Activated B cell treated with CpG ODN at 0.5 μM for 24 hours (primary cell): ENCODE measurements at regions not wholly inside any gene's neighbourhood (a gene's known extent, or its start where the extent isn't known, plus 50 kb on each side); places are given as distances from the start of the nearest gene placed in this dataset.

Experiments
- ATAC-seq: fragments of 200-7000 bp; cut with Tn5 transposase; one replicate; pipeline ENCODE4 v1.10.0; 2021; ENCODE audit warnings: low read depth, mild to moderate bottlenecking, moderate library complexity
- CTCF ChIA-PET: fragments of 350-600 bp; sonication (Branson Sonifier 250); formaldehyde crosslinking; loops from one replicate; lab custom pipeline; 2021; ENCODE audit warnings: antibody characterized with exemption; lab: Charles Lee
- POLR2A ChIA-PET: fragments of 350-600 bp; sonication (Branson Sonifier 250); formaldehyde crosslinking; loops from one replicate; lab custom pipeline; 2021; ENCODE audit warnings: antibody characterized with exemption; lab: Charles Lee
- DNase-seq: peaks from one replicate; pipeline ENCODE4 v3.0.0; 2022
- H3K27ac Mint-ChIP-seq: one replicate; pipeline ENCODE4 v1.8.0; 2020; ENCODE audit warnings: mixed read lengths
- H3K27me3 Mint-ChIP-seq: one replicate; pipeline ENCODE4 v1.8.0; 2021; ENCODE audit warnings: mixed read lengths
- H3K36me3 Mint-ChIP-seq: one replicate; pipeline ENCODE4 v1.8.0; 2021; ENCODE audit warnings: low read depth, mixed read lengths
- H3K4me1 Mint-ChIP-seq: one replicate; pipeline ENCODE4 v1.8.0; 2021; ENCODE audit warnings: mixed read lengths
- H3K4me3 Mint-ChIP-seq: one replicate; pipeline ENCODE4 v1.8.0; 2020; ENCODE audit warnings: mild to moderate bottlenecking, mixed read lengths
- H3K9me3 Mint-ChIP-seq: one replicate; pipeline ENCODE4 v1.8.0; 2020; ENCODE audit warnings: mixed read lengths
- intact Hi-C: fragments of 100-400 bp; cut with micrococcal nuclease; formaldehyde crosslinking; loops from one replicate; pipeline ENCODE4 v1.15.1; 2024
- TF ChIP-seq, protein P1 (sequence below): fragments of 200-600 bp; IDR thresholded peaks from one replicate; pipeline ENCODE4 v1.8.0; 2022; ENCODE audit warnings: antibody characterized with exemption, mild to moderate bottlenecking

DNA sequence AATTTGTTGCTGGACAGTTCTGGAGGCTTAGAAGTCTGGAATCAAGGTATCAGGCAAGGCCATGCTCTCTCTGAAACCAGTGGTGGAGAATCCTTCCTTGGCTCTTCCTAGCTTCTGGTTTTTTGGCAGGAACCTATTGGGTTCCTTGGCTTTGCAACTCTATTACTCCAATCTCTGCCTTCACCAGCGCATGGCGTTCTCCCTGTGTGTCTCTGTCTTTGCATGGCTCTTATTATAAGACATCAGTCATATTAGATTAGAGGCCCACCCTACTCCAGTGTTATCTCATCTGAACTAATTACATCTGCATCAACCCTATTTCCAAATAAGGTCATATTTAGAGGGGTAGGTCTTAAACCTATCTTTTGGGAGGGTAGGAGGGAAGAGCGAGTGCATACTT, 358.1 kb upstream of the RARB start:
- Mint-ChIP-seq H3K9me3 (no peaks in the 10 kb centered on the region), H3K36me3 (no peaks in the 10 kb centered on the region), H3K27me3 (no peaks in the 10 kb centered on the region), H3K4me1 (no peaks in the 10 kb centered on the region), H3K27ac (no peak overlapping the region), H3K4me3 (no peak overlapping the region)
- TF ChIP-seq, protein P1, sequence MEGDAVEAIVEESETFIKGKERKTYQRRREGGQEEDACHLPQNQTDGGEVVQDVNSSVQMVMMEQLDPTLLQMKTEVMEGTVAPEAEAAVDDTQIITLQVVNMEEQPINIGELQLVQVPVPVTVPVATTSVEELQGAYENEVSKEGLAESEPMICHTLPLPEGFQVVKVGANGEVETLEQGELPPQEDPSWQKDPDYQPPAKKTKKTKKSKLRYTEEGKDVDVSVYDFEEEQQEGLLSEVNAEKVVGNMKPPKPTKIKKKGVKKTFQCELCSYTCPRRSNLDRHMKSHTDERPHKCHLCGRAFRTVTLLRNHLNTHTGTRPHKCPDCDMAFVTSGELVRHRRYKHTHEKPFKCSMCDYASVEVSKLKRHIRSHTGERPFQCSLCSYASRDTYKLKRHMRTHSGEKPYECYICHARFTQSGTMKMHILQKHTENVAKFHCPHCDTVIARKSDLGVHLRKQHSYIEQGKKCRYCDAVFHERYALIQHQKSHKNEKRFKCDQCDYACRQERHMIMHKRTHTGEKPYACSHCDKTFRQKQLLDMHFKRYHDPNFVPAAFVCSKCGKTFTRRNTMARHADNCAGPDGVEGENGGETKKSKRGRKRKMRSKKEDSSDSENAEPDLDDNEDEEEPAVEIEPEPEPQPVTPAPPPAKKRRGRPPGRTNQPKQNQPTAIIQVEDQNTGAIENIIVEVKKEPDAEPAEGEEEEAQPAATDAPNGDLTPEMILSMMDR = no peak
- ATAC-seq = no peak
- POLR2A ChIA-PET = no interaction called here
- intact Hi-C loops = no loop called here
- CTCF ChIA-PET = no interaction called here
- no peak for DNase-seq

DNA sequence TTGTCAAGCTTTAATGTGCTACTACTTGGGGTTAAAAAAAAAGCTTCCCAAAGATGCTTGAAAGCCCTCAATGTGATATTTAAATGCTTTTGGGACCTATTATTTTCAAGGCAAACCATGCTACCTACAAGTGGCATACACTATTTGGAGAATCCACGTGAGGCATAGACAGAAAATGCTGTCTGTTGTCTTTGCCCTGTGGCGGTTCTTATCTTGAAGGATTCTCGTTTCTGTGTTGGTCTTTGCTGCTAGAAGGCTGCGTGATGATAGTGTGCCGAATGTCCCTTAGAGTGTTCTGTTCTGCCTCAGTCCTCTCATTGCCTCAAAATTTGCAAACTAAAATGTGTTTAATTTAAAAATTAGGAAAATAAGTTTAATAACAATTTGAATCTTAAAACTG, 356.2 kb upstream of the RARB start:
- no peaks in the 10 kb centered on the region for H3K36me3 Mint-ChIP-seq
- TF ChIP-seq, protein P1 = no peak
- H3K4me3 Mint-ChIP-seq = no peak overlapping the region
- H3K27me3 Mint-ChIP-seq = no peaks in the 10 kb centered on the region
- intact Hi-C loops = no loop called here
- DNase-seq = no peak
- POLR2A ChIA-PET = no interaction called here
- CTCF ChIA-PET = no interaction called here
- no peaks in the 10 kb centered on the region for H3K9me3 Mint-ChIP-seq
- no peaks in the 10 kb centered on the region for H3K4me1 Mint-ChIP-seq
- ATAC-seq = no peak
- H3K27ac Mint-ChIP-seq = no peak overlapping the region

DNA sequence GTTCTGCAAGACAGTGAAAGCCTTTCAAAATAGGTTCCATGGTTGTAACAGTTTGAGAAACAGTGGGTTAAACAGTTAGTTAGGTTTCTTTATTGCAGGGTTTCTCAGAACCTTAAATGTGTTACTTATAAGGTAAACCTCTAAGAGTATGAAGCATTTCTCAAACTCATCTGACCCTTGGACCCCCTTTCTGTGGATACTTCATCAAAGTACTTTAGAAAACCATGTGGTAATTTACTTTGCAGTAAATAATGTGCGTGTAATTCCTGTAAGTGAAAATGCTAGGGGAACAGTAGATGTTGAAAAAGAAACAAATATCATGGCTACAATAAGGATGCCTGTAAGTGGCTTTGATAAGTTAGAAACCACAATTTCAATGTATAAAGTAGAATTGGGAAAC, 354.6 kb upstream of the RARB start:
- Mint-ChIP-seq H3K9me3 (no peaks in the 10 kb centered on the region), H3K27ac (no peak overlapping the region), H3K36me3 (no peaks in the 10 kb centered on the region), H3K4me3 (no peak overlapping the region), H3K27me3 (no peaks in the 10 kb centered on the region), H3K4me1 (no peaks in the 10 kb centered on the region)
- CTCF ChIA-PET = no interaction called here
- ATAC-seq = no peak
- DNase-seq = no peak
- POLR2A ChIA-PET = no interaction called here
- TF ChIP-seq, protein P1 = no peak
- intact Hi-C loops = no loop called here

DNA sequence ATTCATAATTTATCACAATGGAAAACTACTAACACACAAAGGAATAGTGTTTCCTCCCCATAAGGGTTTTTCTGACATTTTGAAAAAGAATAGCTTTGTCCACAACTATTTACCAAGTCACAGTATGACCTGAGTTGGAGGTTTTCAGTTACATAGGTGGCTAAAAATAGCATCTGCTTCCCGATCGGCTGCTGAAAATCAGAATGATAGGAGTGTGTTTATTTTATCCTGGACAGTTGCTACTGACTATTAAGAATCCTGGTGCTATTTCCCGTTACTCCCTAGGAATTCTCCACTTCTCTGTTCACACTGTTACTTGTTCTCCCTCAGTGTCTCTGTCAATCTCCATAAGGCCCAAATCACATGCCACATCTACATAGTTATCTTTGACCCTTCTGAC, 353.9 kb upstream of the RARB start:
- H3K9me3 Mint-ChIP-seq = no peaks in the 10 kb centered on the region

DNA sequence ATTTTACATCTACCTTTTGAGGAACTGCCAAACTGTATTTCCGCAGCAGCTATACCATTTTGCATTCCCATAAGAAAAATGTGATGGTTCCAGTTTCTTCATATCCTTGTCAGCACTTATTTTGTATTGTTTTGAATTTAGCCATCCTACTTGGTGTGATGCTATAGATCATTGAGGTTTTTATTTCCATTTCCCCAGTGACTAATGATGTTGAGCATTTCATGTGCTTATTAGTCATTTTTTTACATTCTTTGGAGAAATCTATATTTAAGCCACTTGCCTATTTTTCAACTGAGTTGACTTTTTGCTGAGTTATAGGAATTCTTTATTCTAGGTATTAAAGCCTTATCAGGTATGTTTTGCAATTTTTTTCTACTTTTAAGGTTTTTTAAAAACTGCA, 347.6 kb upstream of the RARB start:
- no peak for DNase-seq
- intact Hi-C loops = no loop called here
- Mint-ChIP-seq H3K27ac (no peak overlapping the region), H3K27me3 (no peaks in the 10 kb centered on the region), H3K36me3 (no peaks in the 10 kb centered on the region), H3K9me3 (no peaks in the 10 kb centered on the region), H3K4me1 (no peaks in the 10 kb centered on the region), H3K4me3 (no peak overlapping the region)
- CTCF ChIA-PET = no interaction called here
- POLR2A ChIA-PET = no interaction called here
- TF ChIP-seq, protein P1 = no peak
- ATAC-seq = no peak

More for the DNA sequence above, 353.9 kb upstream of the RARB start:
- ChIA-PET CTCF (no interaction called here), POLR2A (no interaction called here)
- DNase-seq (no peak), ATAC-seq (no peak)
- TF ChIP-seq, protein P1 = no peak
- intact Hi-C loops = no loop called here
- H3K27me3 Mint-ChIP-seq = no peaks in the 10 kb centered on the region
- no peak overlapping the region for H3K27ac Mint-ChIP-seq
- H3K36me3 Mint-ChIP-seq = no peaks in the 10 kb centered on the region
- H3K4me3 Mint-ChIP-seq = no peak overlapping the region
- no peaks in the 10 kb centered on the region for H3K4me1 Mint-ChIP-seq
